ENCODE measurements at regions not wholly inside any gene's neighbourhood (a gene's known extent, or its start where the extent isn't known, plus 50 kb on each side); places are given as distances from the start of the nearest gene placed in this dataset.
A peak's percentile ranks its signal among the peaks of the same experiment; 100 is the strongest.

GRCh38 chr12:15033029-15033428 lies 60.2 kb downstream of the PDE6H start:
- no peaks in the 10 kb centered on the region for H3K4me1 ChIP-seq
- no peak overlapping the region for H3K27ac ChIP-seq
- no peaks in the 10 kb centered on the region for H3K9me3 ChIP-seq (replicated peaks)
- H3K4me3 ChIP-seq, result no peak overlapping the region
- no peaks in the 10 kb centered on the region for H3K27me3 ChIP-seq
- no peaks in the 10 kb centered on the region for H3K36me3 ChIP-seq
- DNase-seq, result no peak

- H3K4me3 ChIP-seq, result no peak overlapping the region
- no peaks in the 10 kb centered on the region for H3K36me3 ChIP-seq
- DNase-seq, result no peak
- H3K27me3 ChIP-seq, result no peaks in the 10 kb centered on the region
- no peaks in the 10 kb centered on the region for H3K4me1 ChIP-seq
- H3K27ac ChIP-seq, result no peak overlapping the region
- H3K9me3 ChIP-seq (replicated peaks), result no peaks in the 10 kb centered on the region
Measured at GRCh38 chr12:15033641-15034040, 60.8 kb downstream of the PDE6H start.

GRCh38 chr12:15035185-15035584 lies 62.3 kb downstream of the PDE6H start:
- no peaks in the 10 kb centered on the region for H3K36me3 ChIP-seq
- no peaks in the 10 kb centered on the region for H3K27me3 ChIP-seq
- no peak overlapping the region for H3K4me3 ChIP-seq
- no peak for DNase-seq
- no peaks in the 10 kb centered on the region for H3K9me3 ChIP-seq (replicated peaks)
- H3K27ac ChIP-seq, result no peak overlapping the region
- no peaks in the 10 kb centered on the region for H3K4me1 ChIP-seq

DNA sequence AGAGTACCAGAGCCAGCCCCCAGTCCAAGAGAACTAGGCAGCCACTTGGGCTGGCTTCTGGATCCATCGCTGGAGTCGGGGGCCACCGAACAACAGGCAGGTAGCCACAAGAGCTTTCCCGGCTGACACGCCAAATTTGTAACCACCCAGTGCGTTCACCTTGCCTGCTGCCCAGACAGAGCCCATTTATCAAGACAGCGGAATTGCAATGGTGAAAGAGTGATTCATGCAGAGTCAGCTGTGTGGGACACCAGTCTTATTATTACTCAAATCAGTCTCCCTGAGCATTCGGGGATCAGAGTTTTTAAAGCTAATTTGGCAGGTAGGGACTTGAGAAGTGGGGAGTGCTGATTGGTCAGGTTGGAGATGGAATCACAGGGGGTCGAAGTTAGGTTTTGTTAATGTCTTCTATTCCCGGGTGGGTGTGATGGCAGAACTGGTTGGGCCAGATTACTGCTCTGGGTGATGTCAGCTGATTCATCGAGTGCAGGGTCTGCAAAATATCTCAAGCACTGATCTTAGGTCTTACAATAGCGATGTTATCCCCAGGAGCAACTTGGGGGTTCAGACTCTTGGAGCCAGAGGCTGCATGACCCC lies 64.3 kb downstream of the PDE6H start:
- no peak for DNase-seq
- H3K27me3 ChIP-seq, result peaks cover 2% of the 10 kb centered on the region; the same call in 1 of the 2 replicates
- no peak overlapping the region for H3K27ac ChIP-seq
- no peak overlapping the region for H3K4me3 ChIP-seq
- H3K36me3 ChIP-seq, result no peaks in the 10 kb centered on the region
- no peaks in the 10 kb centered on the region for H3K4me1 ChIP-seq
- no peaks in the 10 kb centered on the region for H3K9me3 ChIP-seq (replicated peaks)

DNA sequence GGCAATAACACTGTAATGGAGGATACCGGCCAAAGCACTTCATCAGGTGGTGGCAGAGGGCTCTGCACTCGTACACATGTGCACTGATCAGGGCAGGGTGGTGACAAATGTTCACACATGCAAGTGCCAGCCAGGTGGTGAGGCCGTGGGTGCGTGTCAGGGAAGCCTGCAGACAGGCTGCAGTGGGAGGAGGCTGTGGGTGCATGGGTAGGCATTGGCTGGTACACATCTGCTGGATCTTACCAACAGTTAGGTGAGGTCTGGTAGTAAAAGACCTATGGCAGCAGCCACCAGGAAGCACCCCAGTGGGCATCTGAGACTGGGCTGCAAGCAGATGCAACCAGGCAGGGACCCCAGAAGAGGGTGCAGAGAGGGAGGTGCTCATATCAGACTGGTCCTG lies 65.3 kb downstream of the PDE6H start:
- DNase-seq, result no peak
- no peak overlapping the region for H3K27ac ChIP-seq
- peaks cover 2% of the 10 kb centered on the region; the same call in 1 of the 2 replicates for H3K27me3 ChIP-seq
- H3K9me3 ChIP-seq (replicated peaks), result no peaks in the 10 kb centered on the region
- H3K4me3 ChIP-seq, result no peak overlapping the region
- no peaks in the 10 kb centered on the region for H3K36me3 ChIP-seq
- no peaks in the 10 kb centered on the region for H3K4me1 ChIP-seq

GRCh38 chr12:15044471-15044870 lies 71.6 kb downstream of the PDE6H start:
- no peak for DNase-seq
- Histone ChIP-seq H3K9me3 (replicated peaks) (no peaks in the 10 kb centered on the region), H3K4me1 (no peaks in the 10 kb centered on the region), H3K4me3 (no peak overlapping the region), H3K36me3 (no peaks in the 10 kb centered on the region), H3K27ac (no peak overlapping the region), H3K27me3 (peaks cover 6% of the 10 kb centered on the region; the same call in 1 of the 2 replicates)

DNA sequence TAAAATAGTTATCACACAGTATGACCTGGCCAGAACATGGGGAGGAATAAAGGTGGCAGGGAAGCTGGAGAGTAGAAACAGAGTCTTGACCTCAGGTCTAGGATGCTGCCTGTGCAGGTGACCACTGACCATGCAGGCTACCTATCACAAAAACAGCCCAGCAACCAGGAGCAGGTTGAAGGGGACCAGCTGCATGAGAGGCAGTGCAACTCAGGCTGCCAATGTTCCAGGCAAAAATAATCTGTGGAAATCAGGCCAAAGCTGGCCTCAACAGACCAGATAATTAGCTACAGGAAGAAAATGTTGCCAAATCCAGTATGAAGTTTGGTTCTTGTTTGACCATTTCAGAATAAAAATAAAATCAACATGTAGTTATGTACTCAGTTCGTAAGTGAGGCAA lies 72.6 kb downstream of the PDE6H start:
- Histone ChIP-seq H3K4me3 (no peak overlapping the region), H3K9me3 (replicated peaks) (no peaks in the 10 kb centered on the region), H3K27me3 (peaks cover 6% of the 10 kb centered on the region; the same call in 1 of the 2 replicates), H3K36me3 (no peaks in the 10 kb centered on the region), H3K4me1 (no peaks in the 10 kb centered on the region), H3K27ac (no peak overlapping the region)
- no peak for DNase-seq

DNA sequence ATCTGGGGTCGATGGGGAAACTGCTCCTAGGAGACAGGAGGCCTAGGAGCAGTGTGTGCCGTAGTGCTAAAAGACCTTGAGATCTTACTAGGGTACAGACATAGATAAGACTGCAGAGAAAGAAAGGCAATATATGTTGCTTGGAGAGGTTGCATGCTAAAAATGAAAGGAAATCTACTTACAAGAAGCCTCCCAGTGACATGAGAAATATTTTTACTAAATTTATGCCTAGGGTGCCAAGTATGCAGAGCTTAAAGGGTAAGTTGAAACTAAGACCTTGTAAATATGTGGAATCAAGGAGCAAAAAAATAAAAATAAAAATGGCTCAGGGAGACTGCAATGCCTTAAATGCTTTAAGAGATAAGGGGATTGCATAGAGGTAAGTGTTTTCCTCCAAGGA lies 74.8 kb downstream of the PDE6H start:
- no peaks in the 10 kb centered on the region for H3K9me3 ChIP-seq (replicated peaks)
- H3K27ac ChIP-seq, result no peak overlapping the region
- H3K27me3 ChIP-seq, result peaks cover 3% of the 10 kb centered on the region; the same call in 1 of the 2 replicates
- no peak overlapping the region for H3K4me3 ChIP-seq
- DNase-seq, result no peak
- no peaks in the 10 kb centered on the region for H3K4me1 ChIP-seq
- no peaks in the 10 kb centered on the region for H3K36me3 ChIP-seq

DNA sequence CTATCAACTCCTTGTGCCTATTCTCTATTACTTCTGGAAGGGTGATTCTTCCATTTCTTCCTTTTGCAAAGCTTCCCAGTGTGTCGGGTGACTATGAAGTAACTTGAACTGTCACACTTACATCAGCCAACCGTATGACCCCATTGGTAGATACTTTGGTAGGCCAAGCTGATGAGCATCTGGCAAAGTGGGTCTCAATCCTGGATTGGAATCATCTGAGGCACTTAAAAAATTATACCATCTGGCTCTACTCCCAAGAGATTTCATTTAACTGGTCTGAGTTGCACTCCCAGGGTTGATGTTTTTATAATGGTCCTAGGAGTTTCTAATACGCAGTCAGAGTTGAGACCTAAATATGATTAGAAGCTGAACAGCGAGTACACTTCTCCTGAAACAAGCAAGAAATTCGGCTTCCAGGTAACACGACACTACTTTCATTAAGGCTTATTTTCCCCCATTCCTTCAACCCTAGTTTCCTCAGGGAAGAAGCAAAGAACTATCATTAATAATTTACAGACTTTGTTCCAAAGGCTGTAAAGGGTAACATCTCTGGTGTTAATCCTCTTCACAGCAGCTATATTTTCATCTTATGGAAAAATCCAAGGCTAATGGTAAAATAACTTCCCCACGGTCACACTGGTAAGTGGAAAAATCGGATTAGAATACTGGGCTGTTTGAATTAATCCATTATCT lies 76.8 kb downstream of the PDE6H start:
- Histone ChIP-seq H3K4me1 (no peaks in the 10 kb centered on the region), H3K27ac (no peak overlapping the region), H3K9me3 (replicated peaks) (no peaks in the 10 kb centered on the region), H3K27me3 (no peaks in the 10 kb centered on the region), H3K36me3 (no peaks in the 10 kb centered on the region), H3K4me3 (no peak overlapping the region)
- DNase-seq, result no peak

DNA sequence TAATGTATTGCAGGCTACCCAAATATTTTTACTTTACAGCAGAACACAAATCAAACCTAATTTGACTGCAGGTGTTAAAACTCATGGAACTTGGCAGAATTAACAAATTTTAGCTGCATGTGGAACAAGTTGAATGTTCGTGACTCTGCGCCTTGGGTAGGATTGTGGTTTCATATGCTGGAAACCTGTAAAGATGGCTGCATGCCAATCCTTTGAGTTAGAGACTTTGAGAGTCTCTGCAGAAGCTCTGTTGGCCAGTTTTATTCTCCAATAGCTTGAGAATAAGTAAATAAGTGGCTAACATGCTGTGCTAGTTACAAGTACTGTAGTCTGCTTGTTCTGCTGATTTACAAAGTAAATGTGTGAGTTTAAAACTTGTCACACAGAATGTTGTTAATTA lies 77.8 kb downstream of the PDE6H start:
- Histone ChIP-seq H3K9me3 (replicated peaks) (no peaks in the 10 kb centered on the region), H3K4me3 (no peak overlapping the region), H3K36me3 (no peaks in the 10 kb centered on the region), H3K27ac (no peak overlapping the region), H3K4me1 (no peaks in the 10 kb centered on the region), H3K27me3 (no peaks in the 10 kb centered on the region)
- DNase-seq, result peak in 1 of 2 experiments; percentile 3

DNA sequence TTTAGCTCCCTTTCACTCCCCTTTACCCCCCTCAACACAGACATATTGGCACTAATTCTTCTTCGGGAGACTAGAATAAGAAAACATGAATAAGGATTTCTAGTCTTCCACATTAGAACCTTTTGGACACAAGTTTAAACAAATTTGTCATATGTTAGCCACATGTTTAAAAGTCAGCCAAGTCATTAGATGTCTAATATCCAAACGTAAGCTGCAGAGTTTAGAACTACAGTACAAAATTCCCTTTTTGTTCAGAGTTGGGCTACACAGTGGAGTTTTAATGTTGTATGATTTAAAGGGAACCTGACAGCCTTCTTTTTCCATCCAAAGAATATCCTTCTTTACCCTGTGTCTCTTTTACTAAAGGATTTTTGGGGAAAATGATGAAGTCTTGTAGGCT lies 79.8 kb downstream of the PDE6H start:
- H3K9me3 ChIP-seq (replicated peaks), result no peaks in the 10 kb centered on the region
- no peak for DNase-seq
- H3K36me3 ChIP-seq, result no peaks in the 10 kb centered on the region
- H3K27ac ChIP-seq, result no peak overlapping the region
- no peaks in the 10 kb centered on the region for H3K4me1 ChIP-seq
- H3K27me3 ChIP-seq, result no peaks in the 10 kb centered on the region
- no peak overlapping the region for H3K4me3 ChIP-seq

- Histone ChIP-seq H3K27me3 (no peaks in the 10 kb centered on the region), H3K27ac (no peak overlapping the region), H3K36me3 (no peaks in the 10 kb centered on the region), H3K4me3 (no peak overlapping the region), H3K9me3 (replicated peaks) (no peaks in the 10 kb centered on the region), H3K4me1 (no peaks in the 10 kb centered on the region)
- no peak for DNase-seq
Measured at GRCh38 chr12:15056218-15056617, 83.4 kb downstream of the PDE6H start.

All from SJCRH30 (cell line).